Keratinocyte (primary cell): ENCODE measurements at regions not wholly inside any gene's neighbourhood (a gene's known extent, or its start where the extent isn't known, plus 50 kb on each side); places are given as distances from the start of the nearest gene placed in this dataset.
"Not testable (repeated sequence)": the region's sequence is repeated elsewhere in the genome, so short reads cannot be mapped to it uniquely, and the experiment has no call there.

Source experiments
- DNase-seq: peaks from one replicate; pipeline ENCODE4 v3.0.0-alpha.2; 2011; ENCODE audit warnings: low read depth, missing footprints, low spot score
- FAIRE-seq: peaks from 2 replicates; lab custom pipeline; 2011; peaks lifted over from hg19 to GRCh38; lab: Jason Lieb, UNC
- H2AFZ ChIP-seq: 2 replicates; pipeline ENCODE4 v1.6.0; 2012; ENCODE audit warnings: low read length, control low read depth, inconsistent platforms; ENCODE audit not compliant: control insufficient read depth
- H3K27ac ChIP-seq: 2 replicates; pipeline ENCODE4 v1.5.1; 2011; ENCODE audit warnings: low read length; ENCODE audit not compliant: control insufficient read depth, insufficient read depth
- H3K27me3 ChIP-seq: 3 replicates; pipeline ENCODE4 v1.6.0; 2011; ENCODE audit warnings: low read length; ENCODE audit not compliant: control insufficient read depth, insufficient read depth; ENCODE audit errors: extremely low read depth
- H3K36me3 ChIP-seq, 2 experiments: 2 replicates in 1 of 2; 3 replicates in 1 of 2; pipeline ENCODE4 v1.5.1; 2011; ENCODE audit warnings: low read length in 2 of 2, mild to moderate bottlenecking in 1 of 2; ENCODE audit not compliant: control insufficient read depth in 2 of 2, insufficient read depth in 2 of 2; ENCODE audit errors: extremely low read depth in 1 of 2
- H3K4me1 ChIP-seq: 3 replicates; pipeline ENCODE4 v1.5.1; 2011; ENCODE audit warnings: low read length; ENCODE audit not compliant: control insufficient read depth, insufficient read depth; ENCODE audit errors: extremely low read depth
- H3K4me2 ChIP-seq: 3 replicates; pipeline ENCODE4 v1.6.0; 2011; ENCODE audit warnings: low read depth, low read length; ENCODE audit not compliant: control insufficient read depth, insufficient read depth; ENCODE audit errors: extremely low read depth
- H3K4me3 ChIP-seq, 3 experiments: fragments of 200-600 bp in 1 of 3; sonication (generic) in 1 of 3; 2 replicates in 2 of 3; 3 replicates in 1 of 3; pipeline ENCODE4 v1.5.1; 2011 to 2016; ENCODE audit warnings: low read length in 3 of 3, mild to moderate bottlenecking in 3 of 3, control low read depth in 2 of 3, inconsistent platforms in 1 of 3, low read depth in 1 of 3, mixed read lengths in 1 of 3, mixed run types in 1 of 3, moderate library complexity in 1 of 3; ENCODE audit not compliant: control insufficient read depth in 2 of 3, insufficient read depth in 2 of 3; ENCODE audit errors: extremely low read depth in 1 of 3
- H3K79me2 ChIP-seq: 2 replicates; pipeline ENCODE4 v1.6.0; 2012; ENCODE audit warnings: low read length; ENCODE audit not compliant: control insufficient read depth, insufficient read depth
- H3K9ac ChIP-seq: 3 replicates; pipeline ENCODE4 v1.6.0; 2011; ENCODE audit warnings: low read length; ENCODE audit not compliant: control insufficient read depth, insufficient read depth; ENCODE audit errors: extremely low read depth
- H3K9me1 ChIP-seq: 3 replicates; pipeline ENCODE4 v1.6.0; 2011; ENCODE audit warnings: low read length; ENCODE audit not compliant: control insufficient read depth, insufficient read depth; ENCODE audit errors: extremely low read depth
- H3K9me3 ChIP-seq: 2 replicates; pipeline ENCODE4 v1.5.1; 2012; ENCODE audit warnings: low read depth, low read length; ENCODE audit not compliant: control insufficient read depth
- H4K20me1 ChIP-seq: 3 replicates; pipeline ENCODE4 v1.6.0; 2011; ENCODE audit warnings: low read length; ENCODE audit not compliant: control insufficient read depth, insufficient read depth; ENCODE audit errors: extremely low read depth
- CTCF ChIP-seq, 3 experiments: IDR thresholded peaks in 1 of 3; conservative IDR thresholded peaks in 1 of 3; optimal IDR thresholded peaks in 1 of 3; 2 replicates in 2 of 3; 3 replicates in 1 of 3; pipeline versions ENCODE3 to v1.5.1; 2011; ENCODE audit warnings: low read length in 3 of 3, mild to moderate bottlenecking in 3 of 3, moderate library complexity in 2 of 3, control low read depth in 1 of 3, inconsistent platforms in 1 of 3; ENCODE audit not compliant: insufficient read depth in 2 of 3; ENCODE audit errors: extremely low read depth in 1 of 3
- EZH2 ChIP-seq: IDR thresholded peaks from one replicate; pipeline ENCODE4 v1.6.1; 2012; ENCODE audit warnings: inconsistent platforms, mild to moderate bottlenecking, low read length, moderate library complexity
- dilution Hi-C: fragments of 300-500 bp; cut with MboI; formaldehyde crosslinking; loops from one replicate; pipeline ENCODE4 v1.7.0; 2020; ENCODE audit warnings: low sequenced_read_pairs; ENCODE audit not compliant: extremely low pct_ligation_motif_present

- H3K27ac ChIP-seq, H2AFZ ChIP-seq, H3K79me2 ChIP-seq, dilution Hi-C loops, H3K36me3 ChIP-seq, H3K4me2 ChIP-seq, H3K9me3 ChIP-seq, H3K27me3 ChIP-seq, H4K20me1 ChIP-seq, H3K9me1 ChIP-seq, H3K4me1 ChIP-seq, H3K4me3 ChIP-seq, H3K9ac ChIP-seq, FAIRE-seq: not testable (repeated sequence)
- peak; percentile 70 to 85 (median 73) for TF ChIP-seq CTCF (optimal IDR thresholded peaks at IDR 0.05 in 1 of 3, IDR thresholded peaks at IDR 0.05 in 1 of 3, conservative IDR thresholded peaks at IDR 0.05 in 1 of 3; ENCODE audit: extremely low read depth in 1 of 3, insufficient read depth in 2 of 3, low read length in 3 of 3)
- peak; percentile 25 for DNase-seq
Measured at GRCh38 chr16:27605500-27606106, 55.7 kb downstream of the KATNIP start.

- Histone ChIP-seq H3K9me1 (no peaks in the 10 kb centered on the region), H3K4me3 (no peak overlapping the region), H3K79me2 (no peaks in the 10 kb centered on the region), H3K9ac (no peak overlapping the region), H3K27ac (no peak overlapping the region), H3K27me3 (no peaks in the 10 kb centered on the region), H2AFZ (no peak overlapping the region), H3K9me3 (no peaks in the 10 kb centered on the region), H3K4me2 (no peak overlapping the region), H3K36me3 (peaks cover 0 to 2% of the 10 kb centered on the region in 2 experiments), H3K4me1 (no peaks in the 10 kb centered on the region), H4K20me1 (no peaks in the 10 kb centered on the region)
- no peak for TF ChIP-seq EZH2
- no peak for TF ChIP-seq CTCF (optimal IDR thresholded peaks at IDR 0.05 in 1 of 3, IDR thresholded peaks at IDR 0.05 in 1 of 3, conservative IDR thresholded peaks at IDR 0.05 in 1 of 3; ENCODE audit: extremely low read depth in 1 of 3, insufficient read depth in 2 of 3, low read length in 3 of 3)
- no peak for FAIRE-seq
- dilution Hi-C loops = no loop called here
- DNase-seq = no peak
Measured at GRCh38 chr16:27611340-27611739, 61.4 kb downstream of the KATNIP start.
